ENCODE measurements at regions not wholly inside any gene's neighbourhood (a gene's known extent, or its start where the extent isn't known, plus 50 kb on each side); places are given as distances from the start of the nearest gene placed in this dataset.

DNA sequence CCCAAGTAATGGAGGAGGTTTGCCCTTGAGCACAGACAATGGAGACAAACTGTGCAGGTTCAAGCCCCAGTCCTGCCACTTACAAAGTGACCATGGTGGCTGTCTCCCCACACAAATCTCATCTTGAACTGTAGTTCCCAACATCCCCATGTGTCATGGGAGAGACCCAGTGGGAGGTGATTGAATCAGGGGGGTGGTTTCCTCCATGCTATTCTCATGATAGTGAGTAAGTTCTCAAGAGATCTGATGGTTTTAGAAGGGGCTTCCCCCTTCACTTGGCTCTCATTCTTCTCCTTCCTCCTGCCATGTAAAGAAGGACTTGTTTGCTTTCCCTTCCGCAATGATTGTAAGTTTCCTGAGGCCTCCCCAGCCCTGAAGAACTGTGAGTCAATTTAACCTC is 225.4 kb downstream of the TXNL1 start:
- no peaks in the 10 kb centered on the region for H3K36me3 ChIP-seq (ENCODE audit: control insufficient read depth in 2 of 2, insufficient read depth in 2 of 2, low read length in 1 of 2)
- H3K9ac ChIP-seq (ENCODE audit: control insufficient read depth, insufficient read depth, low read length): no peak overlapping the region
- H3K79me2 ChIP-seq (ENCODE audit: control insufficient read depth, insufficient read depth, low read length): no peaks in the 10 kb centered on the region
- H4K20me1 ChIP-seq (ENCODE audit: control insufficient read depth, insufficient read depth): no peaks in the 10 kb centered on the region
- no peaks in the 10 kb centered on the region for H3K4me1 ChIP-seq (ENCODE audit: control insufficient read depth, insufficient read depth, low read length)
- WGBS (ENCODE audit: insufficient coverage, insufficient replicate concordance, low lambda C conversion rate, missing lambda C conversion rate): 0% methylated on average over 1 of the region's 1 CpG
- H2AFZ ChIP-seq (ENCODE audit: control insufficient read depth, low read depth, low read length): no peak overlapping the region
- ChIA-PET RAD21 (ENCODE audit: unreplicated experiment) (no interaction called here), POLR2A (no interaction called here), CTCF (no interaction called here), SMC1A (ENCODE audit: uncharacterized antibody, unreplicated experiment) (no interaction called here)
- H3K4me3 ChIP-seq: no peak overlapping the region
- no peaks in the 10 kb centered on the region; the same call in 2 of the 3 replicates for H3K9me3 ChIP-seq (replicated peaks; ENCODE audit: control insufficient read depth, insufficient read depth, low read length)
- in situ Hi-C loops (cut with MboI): no loop called here
- BruUV-seq (replicated peaks): no TSS peak
- FAIRE-seq (no peak), DNase-seq (ENCODE audit: low read depth, low spot score) (no peak), ATAC-seq (no peak)
- TF ChIP-seq, protein P1, sequence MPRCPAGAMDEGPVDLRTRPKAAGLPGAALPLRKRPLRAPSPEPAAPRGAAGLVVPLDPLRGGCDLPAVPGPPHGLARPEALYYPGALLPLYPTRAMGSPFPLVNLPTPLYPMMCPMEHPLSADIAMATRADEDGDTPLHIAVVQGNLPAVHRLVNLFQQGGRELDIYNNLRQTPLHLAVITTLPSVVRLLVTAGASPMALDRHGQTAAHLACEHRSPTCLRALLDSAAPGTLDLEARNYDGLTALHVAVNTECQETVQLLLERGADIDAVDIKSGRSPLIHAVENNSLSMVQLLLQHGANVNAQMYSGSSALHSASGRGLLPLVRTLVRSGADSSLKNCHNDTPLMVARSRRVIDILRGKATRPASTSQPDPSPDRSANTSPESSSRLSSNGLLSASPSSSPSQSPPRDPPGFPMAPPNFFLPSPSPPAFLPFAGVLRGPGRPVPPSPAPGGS (IDR thresholded peaks at IDR 0.05; ENCODE audit: borderline replicate concordance, insufficient read depth, low read depth, low read length, poor library complexity, severe bottlenecking): no peak
- TF ChIP-seq STAT1 (conservative IDR thresholded peaks at IDR 0.05) (no peak), ESRRA (IDR thresholded peaks at IDR 0.05; ENCODE audit: low read length) (no peak), RELA (IDR thresholded peaks at IDR 0.05; ENCODE audit: borderline replicate concordance, partially characterized antibody) (no peak), SUZ12 (IDR thresholded peaks at IDR 0.05; ENCODE audit: unreplicated experiment) (no peak), IKZF2 (IDR thresholded peaks at IDR 0.05) (no peak), SRF (IDR thresholded peaks at IDR 0.05; ENCODE audit: low read depth in 2 of 2, low read length in 2 of 2) (no peak), POLR2A (IDR thresholded peaks at IDR 0.05; ENCODE audit: low read depth, low read length) (no peak), HDAC6 (IDR thresholded peaks at IDR 0.05; ENCODE audit: unreplicated experiment) (no peak), TCF7 (IDR thresholded peaks at IDR 0.05; ENCODE audit: borderline replicate concordance) (no peak)
- TF ChIP-seq, protein P2, sequence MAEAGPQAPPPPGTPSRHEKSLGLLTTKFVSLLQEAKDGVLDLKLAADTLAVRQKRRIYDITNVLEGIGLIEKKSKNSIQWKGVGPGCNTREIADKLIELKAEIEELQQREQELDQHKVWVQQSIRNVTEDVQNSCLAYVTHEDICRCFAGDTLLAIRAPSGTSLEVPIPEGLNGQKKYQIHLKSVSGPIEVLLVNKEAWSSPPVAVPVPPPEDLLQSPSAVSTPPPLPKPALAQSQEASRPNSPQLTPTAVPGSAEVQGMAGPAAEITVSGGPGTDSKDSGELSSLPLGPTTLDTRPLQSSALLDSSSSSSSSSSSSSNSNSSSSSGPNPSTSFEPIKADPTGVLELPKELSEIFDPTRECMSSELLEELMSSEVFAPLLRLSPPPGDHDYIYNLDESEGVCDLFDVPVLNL (IDR thresholded peaks at IDR 0.05; ENCODE audit: low read depth, low read length): no peak
- TF ChIP-seq, protein P3, sequence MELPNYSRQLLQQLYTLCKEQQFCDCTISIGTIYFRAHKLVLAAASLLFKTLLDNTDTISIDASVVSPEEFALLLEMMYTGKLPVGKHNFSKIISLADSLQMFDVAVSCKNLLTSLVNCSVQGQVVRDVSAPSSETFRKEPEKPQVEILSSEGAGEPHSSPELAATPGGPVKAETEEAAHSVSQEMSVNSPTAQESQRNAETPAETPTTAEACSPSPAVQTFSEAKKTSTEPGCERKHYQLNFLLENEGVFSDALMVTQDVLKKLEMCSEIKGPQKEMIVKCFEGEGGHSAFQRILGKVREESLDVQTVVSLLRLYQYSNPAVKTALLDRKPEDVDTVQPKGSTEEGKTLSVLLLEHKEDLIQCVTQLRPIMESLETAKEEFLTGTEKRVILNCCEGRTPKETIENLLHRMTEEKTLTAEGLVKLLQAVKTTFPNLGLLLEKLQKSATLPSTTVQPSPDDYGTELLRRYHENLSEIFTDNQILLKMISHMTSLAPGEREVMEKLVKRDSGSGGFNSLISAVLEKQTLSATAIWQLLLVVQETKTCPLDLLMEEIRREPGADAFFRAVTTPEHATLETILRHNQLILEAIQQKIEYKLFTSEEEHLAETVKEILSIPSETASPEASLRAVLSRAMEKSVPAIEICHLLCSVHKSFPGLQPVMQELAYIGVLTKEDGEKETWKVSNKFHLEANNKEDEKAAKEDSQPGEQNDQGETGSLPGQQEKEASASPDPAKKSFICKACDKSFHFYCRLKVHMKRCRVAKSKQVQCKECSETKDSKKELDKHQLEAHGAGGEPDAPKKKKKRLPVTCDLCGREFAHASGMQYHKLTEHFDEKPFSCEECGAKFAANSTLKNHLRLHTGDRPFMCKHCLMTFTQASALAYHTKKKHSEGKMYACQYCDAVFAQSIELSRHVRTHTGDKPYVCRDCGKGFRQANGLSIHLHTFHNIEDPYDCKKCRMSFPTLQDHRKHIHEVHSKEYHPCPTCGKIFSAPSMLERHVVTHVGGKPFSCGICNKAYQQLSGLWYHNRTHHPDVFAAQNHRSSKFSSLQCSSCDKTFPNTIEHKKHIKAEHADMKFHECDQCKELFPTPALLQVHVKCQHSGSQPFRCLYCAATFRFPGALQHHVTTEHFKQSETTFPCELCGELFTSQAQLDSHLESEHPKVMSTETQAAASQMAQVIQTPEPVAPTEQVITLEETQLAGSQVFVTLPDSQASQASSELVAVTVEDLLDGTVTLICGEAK (IDR thresholded peaks at IDR 0.05; ENCODE audit: borderline replicate concordance): no peak
- no peaks in the 10 kb centered on the region for H3K27me3 ChIP-seq (replicated peaks in 1 of 2; ENCODE audit: control insufficient read depth in 2 of 2, insufficient read depth in 2 of 2, low read length in 1 of 2)
- H3K4me2 ChIP-seq (ENCODE audit: control insufficient read depth, insufficient read depth): no peak overlapping the region
- H3K27ac ChIP-seq (ENCODE audit: control insufficient read depth, insufficient read depth): no peak overlapping the region
- intact Hi-C loops (cut with micrococcal nuclease; ENCODE audit: unreplicated experiment): no loop called here
